Fibroblast of mammary gland (primary cell): ENCODE measurements at regions not wholly inside any gene's neighbourhood (a gene's known extent, or its start where the extent isn't known, plus 50 kb on each side); places are given as distances from the start of the nearest gene placed in this dataset.

Source experiments
- DNase-seq: peaks from one replicate; pipeline ENCODE4 v3.0.0-alpha.2; 2010; ENCODE audit warnings: low read depth
- H3K4me3 ChIP-seq: 2 replicates; pipeline ENCODE4 v1.5.1; 2011; ENCODE audit warnings: low read depth, mild to moderate bottlenecking, low read length, moderate library complexity; ENCODE audit not compliant: control insufficient read depth
- CTCF ChIP-seq: conservative IDR thresholded peaks from 2 replicates; pipeline ENCODE4 v1.5.1; 2011; ENCODE audit warnings: low read depth, low read length, inconsistent platforms; ENCODE audit not compliant: control insufficient read depth, insufficient read depth

GRCh38 chr5:3384531-3384930 is 211.1 kb upstream of the IRX1 start:
- TF ChIP-seq CTCF, result no peak
- DNase-seq, result no peak
- H3K4me3 ChIP-seq, result no peak overlapping the region

GRCh38 chr5:3382782-3383181 is 212.8 kb upstream of the IRX1 start:
- no peak for DNase-seq
- H3K4me3 ChIP-seq, result no peak overlapping the region
- no peak for TF ChIP-seq CTCF

GRCh38 chr5:3382151-3382550 is 213.5 kb upstream of the IRX1 start:
- no peak for TF ChIP-seq CTCF
- DNase-seq, result no peak
- H3K4me3 ChIP-seq, result no peak overlapping the region

GRCh38 chr5:3381206-3381825 is 214.3 kb upstream of the IRX1 start:
- no peak overlapping the region for H3K4me3 ChIP-seq
- TF ChIP-seq CTCF, result no peak
- no peak for DNase-seq

GRCh38 chr5:3380689-3381088 is 214.9 kb upstream of the IRX1 start:
- H3K4me3 ChIP-seq, result no peak overlapping the region
- DNase-seq, result no peak
- no peak for TF ChIP-seq CTCF

GRCh38 chr5:3377831-3378230 is 217.8 kb upstream of the IRX1 start:
- no peak for TF ChIP-seq CTCF
- DNase-seq, result no peak
- no peak overlapping the region for H3K4me3 ChIP-seq

- DNase-seq, result no peak
- TF ChIP-seq CTCF, result no peak
- H3K4me3 ChIP-seq, result no peak overlapping the region
Observed at GRCh38 chr5:3377176-3377575, 218.5 kb upstream of the IRX1 start.
